Common myeloid progenitor, CD34-positive (primary cell): ENCODE measurements at regions not wholly inside any gene's neighbourhood (a gene's known extent, or its start where the extent isn't known, plus 50 kb on each side); places are given as distances from the start of the nearest gene placed in this dataset.

ENCODE experiments used
- CTCF ChIA-PET: fragments of 350-600 bp; sonication (Branson Sonifier 250); formaldehyde crosslinking; loops from one replicate; lab custom pipeline; 2021; ENCODE audit warnings: antibody characterized with exemption; lab: Charles Lee
- POLR2A ChIA-PET: fragments of 350-600 bp; sonication (Branson Sonifier 250); formaldehyde crosslinking; loops from one replicate; lab custom pipeline; 2021; ENCODE audit warnings: antibody characterized with exemption; lab: Charles Lee
- DNase-seq, 3 donors: peaks; one replicate each; pipeline versions ENCODE4 v3.0.0 to v3.0.0-alpha.2; 2013
- H3K27ac ChIP-seq, 2 experiments: 1 replicate in 1 of 2; 2 replicates in 1 of 2; pipeline ENCODE4 v1.7.0; 2013; ENCODE audit warnings: inconsistent platforms in 2 of 2, low read length in 2 of 2, mild to moderate bottlenecking in 2 of 2, low read depth in 1 of 2, moderate library complexity in 1 of 2; ENCODE audit not compliant: severe bottlenecking in 2 of 2, insufficient read depth in 1 of 2, poor library complexity in 1 of 2
- H3K27me3 ChIP-seq, 5 experiments: replicated peaks in 2 of 5; 1 replicate in 3 of 5; 2 replicates in 2 of 5; pipeline versions ENCODE4 v1.6.1 to v1.7.0; 2013; ENCODE audit warnings: low read length in 4 of 5, mild to moderate bottlenecking in 2 of 5, moderate library complexity in 2 of 5, inconsistent platforms in 1 of 5; ENCODE audit not compliant: insufficient read depth in 5 of 5, control insufficient read depth in 4 of 5
- H3K36me3 ChIP-seq, 4 experiments: 1 replicate in 2 of 4; 2 replicates in 2 of 4; pipeline versions ENCODE4 v1.6.1 to v1.7.0; 2013; ENCODE audit warnings: low read length in 3 of 4, control low read depth in 1 of 4, mild to moderate bottlenecking in 1 of 4; ENCODE audit not compliant: control insufficient read depth in 4 of 4, insufficient read depth in 4 of 4
- H3K4me1 ChIP-seq, 4 experiments: 1 replicate in 3 of 4; 2 replicates in 1 of 4; pipeline versions ENCODE4 v1.6.1 to v1.7.1; 2013; ENCODE audit warnings: low read length in 3 of 4, mild to moderate bottlenecking in 3 of 4, control low read depth in 1 of 4, inconsistent platforms in 1 of 4, moderate library complexity in 1 of 4; ENCODE audit not compliant: control insufficient read depth in 4 of 4, insufficient read depth in 4 of 4; ENCODE audit errors: control extremely low read depth in 1 of 4
- H3K4me3 ChIP-seq, 7 experiments: 1 replicate in 4 of 7; 2 replicates in 3 of 7; pipeline versions ENCODE4 v1.5.1 to v1.7.0; 2013; ENCODE audit warnings: mild to moderate bottlenecking in 7 of 7, low read length in 6 of 7, moderate library complexity in 6 of 7, inconsistent platforms in 2 of 7, low read depth in 2 of 7, control low read depth in 1 of 7; ENCODE audit not compliant: insufficient read depth in 4 of 7, control insufficient read depth in 1 of 7; ENCODE audit errors: extremely low read depth in 1 of 7
- H3K9me3 ChIP-seq, 5 experiments: 1 replicate in 4 of 5; 2 replicates in 1 of 5; pipeline versions ENCODE4 v1.6.1 to v1.7.1; 2013; ENCODE audit warnings: low read length in 4 of 5, mild to moderate bottlenecking in 2 of 5, inconsistent platforms in 1 of 5, low read depth in 1 of 5, moderate library complexity in 1 of 5; ENCODE audit not compliant: control insufficient read depth in 4 of 5, insufficient read depth in 2 of 5; ENCODE audit errors: control extremely low read depth in 1 of 5
- WGBS: methylation state at CpG from one replicate; pipeline ENCODE4 v1.1.5; 2013; ENCODE audit not compliant: insufficient coverage; 5-methylcytosine and 5-hydroxymethylcytosine counted together

DNA sequence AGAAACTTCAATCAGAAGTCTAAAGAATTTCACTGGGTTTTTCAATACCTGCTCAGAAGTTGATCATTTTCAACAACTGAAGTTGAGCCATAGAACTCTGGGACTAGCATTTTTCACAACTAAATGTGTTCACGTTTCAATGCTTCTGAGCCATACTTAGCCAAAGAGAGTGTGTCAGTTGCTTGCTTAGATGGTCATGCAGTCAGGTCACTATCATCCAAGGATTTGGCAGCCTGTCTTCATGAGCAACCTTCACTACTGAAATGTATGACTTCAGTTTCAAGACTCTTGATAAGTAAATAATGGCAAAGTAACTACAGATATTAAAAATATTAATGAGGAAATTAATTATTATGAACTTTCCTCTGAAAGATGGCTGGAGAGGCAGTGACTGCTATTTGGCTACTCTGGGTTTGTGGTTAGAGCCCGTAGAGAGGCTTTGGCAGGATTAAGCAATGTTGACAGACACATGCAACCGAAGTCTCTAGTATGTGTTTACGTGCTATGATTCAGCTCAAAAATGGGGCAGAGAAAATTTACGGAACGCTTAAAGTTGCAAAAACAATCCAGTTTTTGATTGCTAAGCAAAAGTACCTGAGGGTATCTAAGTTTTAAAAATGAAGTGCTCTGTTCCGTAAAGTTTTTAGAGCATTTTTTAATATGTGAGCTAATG, 133.8 kb downstream of the GMNC start:
- 96% methylated on average over 7 of the region's 7 CpGs for WGBS
- CTCF ChIA-PET: interaction anchor here (0.7 kb wide), 1 partner anchor 86 kb away, joined by 3 read pairs; no protein-coding TSS in a partner anchor

DNA sequence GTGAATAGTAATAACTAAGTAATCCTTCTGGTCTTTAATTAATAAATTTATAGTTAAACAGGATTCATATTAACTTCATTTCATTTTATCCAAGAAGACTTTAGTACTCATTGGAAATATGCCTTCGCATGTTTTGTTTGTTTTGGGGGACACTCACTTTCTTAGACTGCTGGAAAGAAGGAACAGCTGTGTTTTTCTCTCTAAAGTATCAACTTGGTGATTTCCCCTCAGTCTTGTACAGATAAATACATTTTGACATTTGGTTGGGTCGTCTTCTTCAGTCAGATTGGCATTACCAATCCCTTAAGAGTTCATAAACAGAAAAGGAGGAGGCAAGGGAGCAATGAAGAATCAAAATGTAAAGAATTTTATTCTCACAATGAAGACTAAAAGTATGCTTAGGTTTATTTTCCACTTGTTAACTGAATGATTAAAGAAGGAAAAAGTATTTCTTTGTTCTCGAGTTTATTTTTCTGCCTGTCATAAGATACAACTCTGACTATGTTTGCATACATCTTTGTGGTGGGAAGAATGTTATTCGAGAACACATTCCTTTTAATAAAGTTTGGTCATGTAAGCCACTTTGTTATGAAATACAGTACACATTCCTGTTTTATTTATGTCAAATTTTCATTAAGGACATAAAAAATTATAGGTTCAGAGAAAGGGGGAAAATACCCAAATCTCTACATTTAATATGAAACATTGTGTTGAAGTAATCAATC, 140.2 kb downstream of the GMNC start:
- ChIA-PET POLR2A (no interaction called here), CTCF (no interaction called here)
- Histone ChIP-seq H3K4me1 (no peaks in the 10 kb centered on the region), H3K9me3 (no peaks in the 10 kb centered on the region), H3K27me3 (peaks cover 0 to 2% (median 0%) of the 10 kb centered on the region in 5 experiments), H3K27ac (no peak overlapping the region), H3K4me3 (no peak overlapping the region), H3K36me3 (no peaks in the 10 kb centered on the region)
- no peak for DNase-seq
- no CpG with 5 or more reads among the region's 4 CpGs for WGBS

More for the DNA sequence above, 133.8 kb downstream of the GMNC start:
- Histone ChIP-seq H3K9me3 (no peaks in the 10 kb centered on the region), H3K4me3 (no peak overlapping the region), H3K36me3 (no peaks in the 10 kb centered on the region), H3K4me1 (no peaks in the 10 kb centered on the region), H3K27me3 (peaks cover 0 to 2% (median 0%) of the 10 kb centered on the region in 5 experiments), H3K27ac (no peak overlapping the region)
- no peak for DNase-seq
- POLR2A ChIA-PET: no interaction called here

DNA sequence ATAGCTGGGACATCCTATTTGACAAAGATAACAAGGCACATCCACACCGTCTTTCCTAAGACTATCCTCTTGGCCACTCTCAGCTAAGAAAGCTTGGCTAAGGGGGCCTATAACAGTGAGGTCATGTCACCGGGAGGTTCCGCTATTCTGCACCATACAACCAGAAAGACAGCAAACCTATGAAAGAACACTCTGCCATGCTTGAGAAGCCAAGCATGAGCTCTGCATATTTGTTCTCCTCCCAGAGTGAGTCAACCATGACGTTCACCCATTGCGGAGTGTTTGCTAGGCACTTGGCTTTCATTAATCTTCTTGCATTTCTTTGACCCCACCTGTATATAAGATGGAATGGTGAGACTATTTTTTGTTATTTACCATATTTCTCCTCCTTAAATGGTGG, 141.2 kb downstream of the GMNC start:
- Histone ChIP-seq H3K27me3 (no peaks in the 10 kb centered on the region), H3K4me3 (no peak overlapping the region), H3K27ac (no peak overlapping the region), H3K9me3 (no peaks in the 10 kb centered on the region), H3K4me1 (no peaks in the 10 kb centered on the region), H3K36me3 (no peaks in the 10 kb centered on the region)
- CTCF ChIA-PET: no interaction called here
- DNase-seq: no peak
- 100% methylated on average over 2 of the region's 5 CpGs for WGBS
- POLR2A ChIA-PET: no interaction called here

DNA sequence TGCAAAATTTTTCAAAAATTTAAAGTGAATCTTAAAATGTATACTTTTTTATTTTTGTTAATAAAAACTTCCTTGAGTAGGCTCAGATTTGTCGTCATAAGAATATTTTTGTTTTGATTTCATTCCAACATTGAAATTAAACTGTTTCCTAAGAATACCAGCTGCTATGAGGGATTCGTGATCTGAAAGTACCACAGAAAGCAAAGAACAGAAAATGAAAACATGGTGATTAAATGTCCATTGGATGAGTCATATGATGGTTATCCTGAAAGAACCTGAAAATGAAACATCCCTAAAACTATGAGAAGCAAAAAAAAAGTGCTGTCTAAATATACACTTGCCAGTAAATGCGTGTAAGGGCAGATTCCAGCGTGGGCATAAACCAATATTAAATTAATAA, 143.8 kb downstream of the GMNC start:
- ChIA-PET CTCF (no interaction called here), POLR2A (no interaction called here)
- Histone ChIP-seq H3K36me3 (no peaks in the 10 kb centered on the region), H3K9me3 (no peaks in the 10 kb centered on the region), H3K27ac (no peak overlapping the region), H3K27me3 (no peaks in the 10 kb centered on the region), H3K4me1 (no peaks in the 10 kb centered on the region), H3K4me3 (no peak overlapping the region)
- no CpG with 5 or more reads among the region's 4 CpGs for WGBS
- no peak for DNase-seq

DNA sequence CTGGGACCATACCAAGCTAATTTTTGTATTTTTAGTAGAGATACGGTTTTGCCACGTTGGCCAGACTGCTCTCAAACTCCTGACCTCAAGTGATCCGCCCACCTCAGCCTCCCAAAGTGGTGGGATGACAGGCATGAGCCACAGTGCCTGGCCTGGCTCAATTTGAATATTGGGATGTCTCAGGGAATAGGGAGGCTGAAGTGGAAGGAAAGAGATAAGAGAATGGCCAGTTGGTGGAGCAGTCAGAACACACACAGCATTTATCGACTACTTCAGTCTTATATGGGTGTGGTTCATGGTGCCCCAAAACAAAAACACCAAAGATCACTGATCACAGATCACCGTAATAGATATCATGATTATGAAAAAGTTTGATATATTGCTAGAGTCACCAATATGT, 144.4 kb downstream of the GMNC start:
- no peak for DNase-seq
- no peaks in the 10 kb centered on the region for H3K36me3 ChIP-seq
- H3K4me3 ChIP-seq: no peak overlapping the region
- WGBS: no CpG with 5 or more reads among the region's 5 CpGs
- H3K9me3 ChIP-seq: no peaks in the 10 kb centered on the region
- no peaks in the 10 kb centered on the region for H3K27me3 ChIP-seq
- H3K4me1 ChIP-seq: no peaks in the 10 kb centered on the region
- ChIA-PET CTCF (interaction anchor here (0.6 kb wide), 1 partner anchor 27 kb away, joined by 4 read pairs; no protein-coding TSS in a partner anchor), POLR2A (no interaction called here)
- H3K27ac ChIP-seq: no peak overlapping the region

DNA sequence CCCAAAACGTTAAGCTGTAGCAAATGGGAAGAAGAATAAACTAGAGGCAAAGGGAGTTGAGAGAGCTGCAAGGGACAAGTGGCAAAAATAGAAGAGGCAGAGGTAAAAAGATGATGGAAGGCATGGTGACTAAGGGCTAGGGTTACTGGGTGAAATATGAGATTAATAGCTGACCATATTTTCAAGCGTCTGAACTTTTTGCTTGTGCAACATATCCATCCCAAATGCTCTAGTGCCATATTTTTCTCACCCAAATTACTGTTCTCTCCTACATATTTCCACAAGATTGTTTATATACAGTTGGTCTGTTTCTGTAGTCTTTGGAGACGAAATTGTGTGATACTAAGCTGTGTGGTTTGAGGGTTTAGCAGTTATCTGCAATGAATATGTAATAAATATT, 145.5 kb downstream of the GMNC start:
- POLR2A ChIA-PET: no interaction called here
- CTCF ChIA-PET: interaction anchor here (0.6 kb wide), 1 partner anchor 13 kb away, joined by 3 read pairs; no protein-coding TSS in a partner anchor
- DNase-seq: no peak
- no peak overlapping the region for H3K27ac ChIP-seq
- H3K36me3 ChIP-seq: no peaks in the 10 kb centered on the region
- no peaks in the 10 kb centered on the region for H3K4me1 ChIP-seq
- 100% methylated on average over 1 of the region's 3 CpGs for WGBS
- no peak overlapping the region for H3K4me3 ChIP-seq
- H3K9me3 ChIP-seq: no peaks in the 10 kb centered on the region
- H3K27me3 ChIP-seq: peaks cover 0 to 2% (median 0%) of the 10 kb centered on the region in 5 experiments

DNA sequence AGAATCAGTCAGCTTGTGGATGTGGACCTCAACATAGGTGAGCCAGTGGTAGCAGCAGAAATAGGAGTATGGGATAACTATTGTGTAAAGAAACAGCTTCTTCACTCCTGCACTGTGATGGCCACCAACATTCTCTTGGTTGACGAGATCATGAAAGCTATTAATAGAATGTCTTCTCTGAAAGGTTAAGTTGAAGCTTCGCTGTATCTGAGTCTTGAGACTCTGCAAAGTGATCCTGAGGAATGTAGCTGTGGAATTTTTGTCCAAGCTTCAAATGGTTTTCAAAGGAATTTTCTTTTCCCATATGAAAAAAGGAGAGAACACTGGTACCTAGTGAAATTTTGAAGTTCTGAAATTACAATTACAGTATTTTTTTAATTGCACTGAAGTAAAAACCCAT, 146.3 kb downstream of the GMNC start:
- no peaks in the 10 kb centered on the region for H3K36me3 ChIP-seq
- H3K27ac ChIP-seq: no peak overlapping the region
- DNase-seq: no peak
- CTCF ChIA-PET: no interaction called here
- POLR2A ChIA-PET: no interaction called here
- 100% methylated on average over 2 of the region's 2 CpGs for WGBS
- H3K4me1 ChIP-seq: no peaks in the 10 kb centered on the region
- peaks cover 0 to 2% (median 0%) of the 10 kb centered on the region in 5 experiments for H3K27me3 ChIP-seq
- no peaks in the 10 kb centered on the region for H3K9me3 ChIP-seq
- H3K4me3 ChIP-seq: no peak overlapping the region
